GOT3 (cell line): ENCODE measurements at regions not wholly inside any gene's neighbourhood (a gene's known extent, or its start where the extent isn't known, plus 50 kb on each side); places are given as distances from the start of the nearest gene placed in this dataset.
"Not testable (repeated sequence)": the region's sequence is repeated elsewhere in the genome, so short reads cannot be mapped to it uniquely, and the experiment has no call there.

ENCODE experiments used
- DNase-seq: peaks from one replicate; lab custom pipeline; 2025; ENCODE audit warnings: mixed read lengths; lab: John Stamatoyannopoulos, UW

DNA sequence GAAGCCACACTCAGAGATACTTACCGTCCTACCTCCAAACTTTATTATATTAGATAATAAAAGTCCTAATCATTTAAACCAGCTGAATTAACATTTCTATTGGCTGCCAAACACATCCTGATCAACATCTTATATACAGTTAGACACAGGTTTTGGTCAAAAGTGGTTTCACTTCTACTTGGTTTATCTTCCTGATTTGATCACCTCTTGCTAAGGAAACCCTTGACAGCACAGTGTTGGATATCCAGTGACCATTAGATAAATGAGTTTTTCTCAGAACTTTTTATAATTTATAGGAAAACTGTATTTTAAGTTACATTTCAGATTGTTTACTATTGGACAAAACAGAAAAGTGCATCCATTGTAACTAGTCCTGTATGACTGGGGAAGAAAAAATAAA is 198.4 kb upstream of the NR2F2 start:
- DNase-seq, result no peak

DNA sequence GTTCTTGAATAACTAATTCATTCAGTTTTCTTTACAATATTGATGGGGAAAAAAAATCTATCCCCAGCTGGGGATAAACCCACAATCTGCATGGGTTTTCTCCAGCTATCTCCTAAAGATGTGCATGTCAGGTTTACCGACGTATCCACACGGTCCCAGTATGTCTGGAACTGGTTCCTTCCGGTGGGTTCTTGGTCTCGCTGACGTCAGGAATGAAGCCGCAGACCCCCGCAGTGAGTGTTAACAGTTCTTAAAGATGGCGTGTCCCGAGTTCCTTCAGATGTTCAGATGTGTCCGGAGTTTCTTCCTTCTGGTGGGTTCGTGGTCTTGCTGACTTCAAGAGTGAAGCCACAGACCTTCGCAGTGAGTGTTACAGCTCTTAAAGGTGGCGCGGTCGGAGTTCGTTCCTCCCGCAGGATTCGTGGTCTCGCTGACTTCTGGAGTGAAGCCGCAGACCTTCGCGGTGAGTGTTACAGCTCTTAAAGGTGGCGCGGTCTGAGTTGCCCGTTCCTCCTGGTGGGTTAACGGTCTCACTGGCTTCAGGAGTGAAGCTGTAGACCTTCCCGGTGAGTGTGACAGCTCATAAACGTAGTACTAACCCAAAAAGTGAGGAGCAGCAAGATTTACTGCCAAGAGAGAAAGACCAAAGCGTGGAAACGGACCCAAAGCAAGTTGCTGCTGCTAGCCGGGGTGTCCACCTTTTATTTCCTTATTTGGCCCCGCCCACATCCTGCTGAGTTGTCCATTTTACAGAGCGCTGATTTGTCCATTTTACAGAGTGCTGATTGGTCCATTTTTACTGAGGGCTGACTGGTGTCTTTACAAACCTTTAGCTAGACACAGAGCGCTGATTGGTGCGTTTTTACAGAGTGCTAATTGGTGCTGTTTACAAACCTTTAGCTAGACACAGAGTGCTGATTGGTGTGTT is 195.1 kb upstream of the NR2F2 start:
- DNase-seq, result no peak

DNA sequence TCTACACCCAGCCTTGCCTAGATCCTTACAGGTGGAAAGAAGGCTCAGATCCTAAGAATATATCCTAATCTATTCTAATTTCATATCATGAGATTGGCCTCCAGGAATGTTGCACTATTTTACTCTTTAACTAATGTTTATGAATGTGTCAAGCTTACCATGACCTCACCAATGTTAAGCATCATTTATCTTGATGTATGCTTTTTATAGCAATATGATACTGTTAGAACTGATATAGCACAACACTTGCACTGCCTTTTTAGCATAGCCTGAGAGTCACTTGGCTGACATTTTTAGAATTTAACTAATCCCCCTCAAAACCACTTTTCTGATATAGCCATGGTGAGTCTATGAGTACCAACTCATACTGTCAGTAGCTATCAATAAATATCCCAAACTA is 191.5 kb upstream of the NR2F2 start:
- no peak for DNase-seq

DNA sequence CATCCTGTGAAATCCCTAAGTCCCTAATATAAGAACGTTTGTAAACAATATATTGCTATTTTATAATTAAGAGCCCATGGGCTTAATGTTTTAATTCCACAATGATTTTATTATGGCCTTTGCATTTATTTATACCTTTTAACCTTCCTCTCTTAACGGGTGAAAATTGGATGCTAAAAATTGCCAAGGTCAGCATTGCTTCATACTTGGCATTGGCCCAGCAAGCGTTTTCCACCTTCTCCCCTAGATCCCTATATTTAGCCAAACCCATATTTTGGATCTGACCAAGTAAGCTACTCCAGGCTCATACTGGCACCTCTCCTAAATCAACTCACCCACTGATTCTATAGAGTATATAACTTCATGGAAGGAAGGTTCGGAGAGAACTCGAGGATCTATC is 188.0 kb upstream of the NR2F2 start:
- no peak for DNase-seq

DNA sequence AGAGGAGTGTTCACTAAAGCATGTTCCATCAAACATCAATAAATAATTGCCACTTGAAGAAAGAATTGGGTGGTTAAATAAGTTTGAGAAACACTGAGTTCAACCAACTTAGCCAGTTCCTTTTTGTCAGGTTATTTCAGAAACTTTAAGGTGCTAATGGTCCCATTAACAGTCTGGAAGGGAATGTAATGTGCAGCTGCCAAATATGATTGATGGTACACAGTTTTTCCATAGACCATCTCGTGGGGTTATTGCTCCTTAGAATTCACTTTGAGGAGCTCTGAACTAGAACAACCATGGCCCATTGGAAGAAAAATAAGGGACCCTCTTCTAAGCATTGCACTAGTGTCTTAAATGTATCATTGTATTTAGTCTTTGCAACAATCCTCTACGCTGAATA is 185.8 kb upstream of the NR2F2 start:
- no peak for DNase-seq

DNA sequence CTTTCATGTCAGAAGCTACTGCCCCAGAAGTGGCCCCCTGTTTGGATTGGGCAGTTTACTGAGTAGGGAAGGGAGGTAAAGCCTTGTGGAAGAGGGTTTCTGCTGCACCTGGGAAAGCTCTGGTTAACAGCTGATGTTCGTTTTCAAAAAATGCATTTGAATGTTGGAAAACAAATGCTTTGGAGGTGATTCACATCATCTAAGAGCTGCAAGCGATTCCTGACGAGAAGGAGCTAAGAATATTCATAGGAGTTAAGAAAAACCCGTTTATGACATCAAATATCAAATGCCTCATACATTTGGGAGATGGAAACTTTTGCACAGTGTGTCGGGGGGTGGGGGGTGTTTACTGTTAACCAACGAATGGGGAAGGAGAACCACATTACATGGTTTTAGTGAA is 183.8 kb upstream of the NR2F2 start:
- no peak for DNase-seq

DNA sequence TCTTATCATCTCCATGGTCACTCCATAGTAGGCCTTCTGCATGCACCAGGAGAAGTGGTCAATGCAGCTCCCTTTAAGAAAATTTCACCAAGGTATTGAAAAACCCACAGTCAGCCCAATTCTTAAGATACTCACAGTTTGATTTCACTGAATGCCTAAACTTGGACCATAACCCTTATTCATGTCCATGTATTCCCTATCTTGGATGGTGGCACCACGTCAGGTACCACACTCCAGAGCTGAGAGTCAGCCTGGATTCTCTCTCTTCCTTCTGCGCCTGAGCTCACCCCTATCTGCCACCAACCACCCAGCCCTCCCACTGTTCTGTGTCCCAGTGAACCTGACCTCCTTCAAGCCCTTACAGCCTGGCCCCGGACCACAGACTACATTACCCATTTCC is 183.2 kb upstream of the NR2F2 start:
- DNase-seq, result no peak

DNA sequence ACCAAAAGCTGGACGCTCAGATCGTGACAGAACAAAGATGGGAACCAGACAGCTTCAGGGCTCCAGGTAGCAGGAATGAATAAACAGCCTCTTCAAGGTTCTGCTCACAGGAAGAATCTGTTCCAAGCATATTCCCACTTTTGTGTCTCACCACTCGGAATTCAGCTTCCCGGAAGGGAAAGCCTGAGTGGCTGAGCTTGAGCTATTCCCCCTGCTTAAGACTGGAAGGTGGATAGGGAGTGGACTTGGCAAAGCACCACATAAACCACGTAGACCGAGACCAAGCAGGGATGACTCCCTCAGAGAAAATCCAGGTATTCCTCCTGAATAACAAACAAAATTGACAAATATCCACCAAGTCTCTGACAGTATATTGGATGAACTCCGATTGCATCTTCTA is 180.2 kb upstream of the NR2F2 start:
- no peak for DNase-seq

DNA sequence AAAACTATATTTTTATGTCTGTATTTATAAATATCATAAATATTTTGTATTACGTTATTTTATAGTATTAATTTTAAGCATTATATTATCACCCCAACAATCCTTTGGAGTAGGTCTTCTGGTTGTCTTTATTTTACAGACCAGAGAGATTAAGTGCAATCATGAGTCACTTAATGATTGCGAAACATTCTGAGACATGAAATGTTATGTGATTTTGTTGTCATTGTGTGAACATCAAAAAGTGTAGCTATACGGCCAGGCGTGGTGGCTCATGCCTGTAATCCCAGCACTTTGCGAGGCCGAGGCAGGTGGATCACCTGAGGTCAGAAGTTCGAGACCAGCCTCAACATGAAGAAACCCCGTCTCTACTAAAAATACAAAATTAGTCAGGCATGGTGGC is 178.8 kb upstream of the NR2F2 start:
- not testable (repeated sequence) for DNase-seq

DNA sequence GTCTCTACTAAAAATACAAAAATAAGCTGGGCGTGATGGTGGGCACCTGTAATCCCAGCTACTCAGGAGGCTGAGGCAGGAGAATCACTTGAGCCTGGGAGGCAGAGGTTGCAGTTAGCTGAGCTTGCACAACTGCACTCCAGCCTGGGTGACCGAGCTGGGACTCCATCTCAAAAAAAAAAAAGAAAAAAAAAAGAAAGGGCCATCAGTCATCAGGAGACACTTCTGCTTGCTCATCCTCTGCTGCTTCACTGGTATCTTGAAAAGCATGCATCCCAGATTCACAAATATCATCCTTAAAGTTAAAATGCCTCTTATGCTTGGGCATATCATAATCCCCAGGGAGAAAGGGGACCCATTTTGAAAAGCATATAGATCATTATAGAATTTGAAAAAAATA is 176.6 kb upstream of the NR2F2 start:
- DNase-seq, result no peak

DNA sequence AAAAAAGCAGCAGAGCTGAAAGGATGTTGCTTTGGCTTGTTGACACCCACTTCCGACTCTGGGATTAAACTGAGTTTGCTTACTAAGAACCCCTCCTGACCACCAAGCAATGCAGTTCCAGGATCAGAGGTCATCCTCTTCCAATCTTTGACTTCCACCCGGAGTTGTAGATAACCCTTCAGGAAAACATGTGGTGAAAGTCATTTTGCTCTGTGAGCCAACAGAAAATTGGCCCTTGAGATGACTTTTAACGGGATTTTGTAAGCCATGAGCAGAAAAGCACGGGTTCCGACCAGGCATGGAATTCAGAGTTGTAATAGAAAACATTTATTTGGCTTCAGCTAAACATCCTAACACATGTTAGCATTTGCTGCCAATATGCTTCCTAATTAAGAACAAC is 171.6 kb upstream of the NR2F2 start:
- no peak for DNase-seq

DNA sequence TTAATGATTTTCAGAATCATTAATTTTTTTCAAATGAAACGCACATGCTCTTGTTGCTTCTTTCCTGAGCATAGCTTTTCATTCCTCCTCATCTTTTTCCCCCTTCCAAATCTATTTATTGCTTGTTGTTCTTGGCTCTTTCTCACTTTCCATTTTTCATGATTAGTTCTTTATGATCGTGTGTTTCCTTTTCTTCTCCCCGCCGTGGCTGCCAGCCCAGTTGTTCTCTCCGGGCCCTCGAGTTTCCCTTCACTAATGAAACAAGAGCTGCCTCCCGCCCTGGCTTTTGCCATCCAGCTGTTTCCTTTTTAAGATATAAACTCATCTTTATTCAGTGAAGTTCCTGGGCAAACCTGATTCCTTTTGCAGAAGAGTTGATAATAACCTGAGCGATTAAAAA is 170.2 kb upstream of the NR2F2 start:
- no peak for DNase-seq

DNA sequence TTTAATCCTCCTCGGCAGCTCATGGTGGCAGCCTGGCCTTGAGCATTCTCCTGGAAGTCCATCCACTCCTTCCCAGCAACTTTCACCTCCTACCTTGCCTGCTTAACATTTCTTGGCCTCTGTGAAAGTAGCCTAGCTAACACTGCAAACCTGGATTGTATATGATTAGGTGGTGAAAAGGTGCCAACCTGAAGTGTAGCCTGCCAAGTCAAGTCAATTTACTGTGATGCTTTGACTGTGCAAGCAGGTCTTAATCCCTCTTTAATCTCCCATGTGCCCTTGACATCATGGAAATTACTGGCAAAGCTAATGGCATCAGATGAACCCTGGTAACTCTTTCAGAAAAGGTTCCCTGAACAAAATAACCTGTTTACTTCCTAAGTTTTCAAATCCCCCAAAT is 169.7 kb upstream of the NR2F2 start:
- no peak for DNase-seq

DNA sequence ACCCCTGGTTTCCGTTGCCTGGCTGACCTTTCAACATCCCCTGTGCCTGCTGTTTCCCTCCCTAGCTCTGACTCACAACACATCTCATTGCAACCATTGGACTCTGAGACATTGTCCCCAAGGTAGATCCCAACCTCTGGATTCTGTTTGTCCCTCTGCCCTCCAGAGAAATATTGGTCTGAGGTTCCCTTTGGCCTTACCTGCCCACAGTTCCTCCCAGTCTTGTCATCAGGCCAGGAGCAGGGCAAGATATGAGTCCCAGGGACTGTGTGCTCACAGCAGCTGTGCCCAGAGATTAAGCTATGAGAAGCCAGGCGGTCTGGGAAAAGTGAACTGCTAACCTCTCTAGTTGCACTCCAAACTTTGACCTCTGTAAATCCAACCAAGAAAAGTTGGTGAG is 168.2 kb upstream of the NR2F2 start:
- no peak for DNase-seq

DNA sequence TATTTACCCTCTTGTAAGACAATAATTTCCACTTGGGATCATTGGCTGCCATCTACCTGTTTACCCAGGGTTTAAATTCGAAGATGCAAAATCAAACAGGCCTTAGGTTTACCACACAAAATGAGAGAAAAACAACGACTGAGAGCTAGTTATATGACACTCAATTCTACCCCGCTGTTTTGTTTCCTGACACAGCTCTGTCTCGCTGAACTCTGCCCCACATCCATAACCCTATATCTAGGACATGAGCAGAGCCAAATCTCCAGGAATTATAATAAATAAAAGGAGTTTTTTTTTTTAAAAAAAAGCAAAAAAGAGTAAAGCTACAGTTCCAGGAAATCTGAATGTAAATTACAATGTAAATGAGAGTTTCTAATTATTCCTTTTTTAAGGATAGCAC is 165.4 kb upstream of the NR2F2 start:
- no peak for DNase-seq

DNA sequence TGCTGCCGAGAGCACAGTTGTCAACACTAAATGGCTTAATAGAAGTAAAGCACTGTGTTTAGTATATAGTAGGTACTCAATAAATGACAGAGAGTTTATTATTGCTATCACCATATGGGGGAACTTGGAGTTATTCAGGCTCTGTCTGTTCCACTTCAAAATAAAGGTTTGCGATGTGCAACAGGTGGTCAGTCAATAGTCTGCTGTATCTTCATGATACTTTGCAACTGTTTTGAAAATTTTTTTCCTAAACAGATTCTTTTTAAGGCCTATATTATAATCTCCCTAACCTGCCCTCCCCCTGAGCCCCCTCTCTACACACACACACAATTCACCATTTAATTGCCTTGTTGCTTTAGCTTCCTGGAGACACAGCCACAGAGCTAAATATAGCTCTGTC is 164.7 kb upstream of the NR2F2 start:
- no peak for DNase-seq

DNA sequence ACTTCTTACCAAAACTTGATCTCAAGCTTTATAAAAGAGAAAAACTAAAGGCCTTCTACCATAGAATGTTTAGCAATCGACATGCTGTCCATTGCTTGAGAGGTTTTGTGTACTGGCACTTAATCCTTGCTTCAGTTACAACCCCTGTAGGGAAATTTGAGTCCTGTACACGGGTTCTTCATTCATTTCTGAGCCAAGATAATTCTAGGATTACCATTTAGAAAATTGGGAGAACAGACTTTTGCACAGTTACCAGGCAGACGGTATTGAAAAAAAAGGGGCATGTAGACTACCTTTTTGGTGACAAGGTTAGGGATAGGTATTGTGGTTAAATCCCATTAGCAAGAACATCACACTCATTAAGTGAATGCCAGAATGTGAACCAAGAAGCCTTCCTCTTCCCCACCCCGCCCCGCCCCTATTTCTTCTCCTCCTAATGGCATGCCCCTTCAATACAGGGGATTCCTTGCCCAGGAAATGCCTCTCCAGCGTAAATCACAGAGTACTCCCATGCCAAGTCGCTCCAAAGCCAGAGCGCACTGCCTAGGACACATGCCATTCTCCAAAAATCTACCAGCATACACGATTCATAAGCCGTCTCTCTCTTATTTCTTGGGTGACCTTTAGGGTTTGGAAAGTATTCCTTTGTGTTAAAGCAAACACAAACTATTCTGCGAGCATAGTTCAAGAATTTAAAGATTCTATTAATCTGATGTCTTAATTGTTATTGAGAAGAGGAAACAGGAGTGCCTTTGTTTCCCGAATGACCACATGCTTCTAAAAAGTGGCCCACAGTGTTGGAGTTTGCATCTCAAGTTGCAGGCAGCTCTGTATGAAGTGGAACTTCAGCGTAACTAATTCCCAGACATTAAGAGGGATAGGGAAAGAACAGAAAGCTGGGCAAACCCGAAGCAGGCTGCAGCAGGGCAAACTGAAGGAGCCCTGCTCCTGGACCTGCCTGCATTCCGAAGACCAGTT is 164.0 kb upstream of the NR2F2 start:
- DNase-seq, result no peak

DNA sequence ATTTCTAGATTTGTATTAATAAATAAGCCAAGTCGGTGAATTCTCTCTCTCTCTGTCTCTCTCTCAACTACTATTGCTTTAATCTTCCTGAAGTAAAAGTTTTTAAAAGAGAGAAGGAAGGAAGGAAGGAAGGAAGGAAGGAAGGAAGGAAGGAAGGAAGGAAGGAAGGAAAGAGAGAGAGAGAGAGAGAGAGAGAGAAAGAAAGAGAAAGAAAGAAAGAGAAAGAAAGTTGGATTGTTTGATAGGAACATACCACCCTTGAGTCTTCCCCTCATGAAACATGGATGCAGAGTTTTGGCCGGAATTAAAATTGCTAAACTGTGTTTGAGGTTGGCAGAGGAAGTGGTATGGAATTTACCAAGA is 159.9 kb upstream of the NR2F2 start:
- not testable (repeated sequence) for DNase-seq

DNA sequence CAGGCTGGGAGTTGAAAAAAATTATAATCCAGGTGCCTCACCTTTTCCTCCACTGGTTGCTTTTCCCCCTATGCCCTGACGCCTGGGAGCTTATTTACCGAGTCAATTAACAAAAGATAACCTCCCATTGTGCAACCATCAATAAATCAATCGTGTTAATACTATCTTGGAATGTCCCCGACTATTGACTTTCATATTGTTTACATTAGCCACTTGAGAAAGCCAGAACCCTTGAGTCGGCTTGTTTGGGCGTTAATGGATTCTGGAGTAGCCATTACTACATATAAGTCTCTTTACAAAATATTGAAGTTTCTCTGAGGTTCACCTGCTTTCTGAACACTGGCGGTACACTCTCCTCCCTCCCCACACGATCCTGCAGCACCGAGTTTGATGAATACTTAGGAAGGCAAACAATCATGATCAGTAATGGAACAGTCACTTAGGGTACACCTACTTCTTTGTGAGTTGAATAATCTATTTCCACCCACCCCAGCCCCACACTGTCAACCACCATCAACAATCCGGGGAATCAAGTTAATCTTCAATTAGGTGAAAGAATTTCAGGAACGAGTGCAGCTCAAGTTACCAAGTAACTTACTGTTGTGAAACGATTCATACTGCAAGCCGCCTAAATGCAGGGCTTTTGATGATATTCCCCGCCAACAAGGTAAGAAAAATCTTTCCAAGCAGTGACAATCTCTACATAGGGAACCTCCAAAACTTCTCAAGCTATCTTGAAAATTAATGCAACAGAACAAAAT is 159.3 kb upstream of the NR2F2 start:
- no peak for DNase-seq

DNA sequence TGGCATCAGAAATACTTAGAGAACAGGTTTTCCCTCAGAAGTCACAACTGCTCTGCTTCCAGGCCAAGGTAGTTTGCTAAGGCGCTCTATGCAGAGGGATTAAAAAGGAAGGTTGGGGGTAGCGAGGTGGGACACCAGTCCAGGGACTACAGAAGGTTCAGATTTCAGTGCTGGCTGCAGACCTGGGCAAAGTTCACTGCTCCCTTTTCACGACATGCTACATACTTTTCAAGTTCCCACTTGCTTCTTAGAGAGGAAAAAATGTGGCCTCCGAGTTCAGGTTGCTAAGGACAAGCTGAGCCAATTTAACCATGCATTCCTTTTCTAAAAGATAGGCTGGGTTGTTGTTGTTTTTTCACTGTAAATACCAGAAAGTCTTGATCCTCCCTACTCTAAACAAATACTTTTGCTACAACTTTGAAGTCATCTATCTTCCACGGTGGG is 158.6 kb upstream of the NR2F2 start:
- no peak for DNase-seq

DNA sequence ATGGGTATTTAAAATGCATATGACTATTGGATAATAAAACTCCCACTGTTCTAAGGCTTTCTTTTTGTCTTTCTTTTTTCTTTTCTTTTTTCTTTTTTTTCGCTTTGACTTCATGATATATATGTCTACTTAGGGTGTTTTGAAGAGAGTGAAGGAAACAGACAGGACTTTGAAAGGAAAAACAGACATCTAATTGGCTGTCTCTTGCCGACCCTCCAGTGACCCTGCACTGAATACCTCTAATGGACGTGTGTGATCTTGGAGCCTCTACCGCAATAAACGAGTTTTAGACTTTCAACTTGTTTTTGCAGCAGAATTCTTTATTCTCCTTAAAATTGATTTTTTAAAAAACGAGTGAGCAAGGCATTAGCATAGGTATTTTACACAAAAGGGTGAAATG is 158.1 kb upstream of the NR2F2 start:
- no peak for DNase-seq

DNA sequence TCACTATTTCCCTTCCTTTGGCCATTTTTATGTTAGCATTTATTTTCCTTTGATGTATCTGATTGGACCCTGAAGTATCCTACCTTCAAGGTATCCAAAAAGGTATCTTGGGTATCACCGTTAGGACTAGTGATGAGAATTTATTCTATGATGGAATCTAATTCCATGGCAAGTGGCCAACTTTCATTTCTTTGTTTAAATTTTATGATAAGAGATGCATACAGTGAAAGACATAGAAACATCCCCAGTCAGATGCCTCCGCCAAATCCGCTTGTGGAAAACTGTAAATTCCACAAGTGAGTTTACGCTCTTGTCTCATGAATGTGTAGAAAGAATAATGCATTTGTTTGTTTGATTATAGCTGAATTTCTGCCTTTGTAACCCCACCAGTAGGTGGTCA is 153.7 kb upstream of the NR2F2 start:
- no peak for DNase-seq
